ENCODE measurements at regions not wholly inside any gene's neighbourhood (a gene's known extent, or its start where the extent isn't known, plus 50 kb on each side); places are given as distances from the start of the nearest gene placed in this dataset.

DNA sequence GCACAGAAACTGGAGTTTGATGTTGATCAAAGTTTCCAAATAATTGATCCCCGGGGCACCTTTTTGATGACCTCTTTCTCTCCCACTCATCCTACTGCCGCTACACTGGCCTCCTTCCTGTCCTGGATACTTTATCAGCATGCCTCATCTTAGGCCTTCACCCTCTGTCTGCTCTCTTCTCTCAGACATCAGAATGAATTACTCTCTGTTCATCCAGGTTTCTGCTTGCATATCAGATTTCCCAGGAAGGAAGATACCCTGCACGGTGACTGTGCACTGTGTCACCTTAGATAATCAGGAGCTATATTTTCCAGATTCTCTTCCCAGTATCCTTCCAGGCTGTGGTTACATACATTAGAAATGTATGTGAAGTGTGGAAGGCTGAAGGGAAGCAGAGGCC, 397.0 kb downstream of the DIRAS2 start:
- H3K4me3 ChIP-seq, result no peak overlapping the region
- WGBS, result 56% methylated on average over 3 of the region's 3 CpGs
- H3K36me3 ChIP-seq, result no peaks in the 10 kb centered on the region
- no peak for DNase-seq (ENCODE audit: low spot score in 2 of 2)
- no peak overlapping the region for H3K27ac ChIP-seq
- no peaks in the 10 kb centered on the region for H3K9me3 ChIP-seq
- H3K4me1 ChIP-seq, result no peaks in the 10 kb centered on the region
- no peaks in the 10 kb centered on the region for H3K27me3 ChIP-seq
- TF ChIP-seq POLR2A (IDR thresholded peaks at IDR 0.05) (no peak), POLR2AphosphoS5 (IDR thresholded peaks at IDR 0.05) (no peak), EP300 (IDR thresholded peaks at IDR 0.05) (no peak)
- TF ChIP-seq, protein P1, sequence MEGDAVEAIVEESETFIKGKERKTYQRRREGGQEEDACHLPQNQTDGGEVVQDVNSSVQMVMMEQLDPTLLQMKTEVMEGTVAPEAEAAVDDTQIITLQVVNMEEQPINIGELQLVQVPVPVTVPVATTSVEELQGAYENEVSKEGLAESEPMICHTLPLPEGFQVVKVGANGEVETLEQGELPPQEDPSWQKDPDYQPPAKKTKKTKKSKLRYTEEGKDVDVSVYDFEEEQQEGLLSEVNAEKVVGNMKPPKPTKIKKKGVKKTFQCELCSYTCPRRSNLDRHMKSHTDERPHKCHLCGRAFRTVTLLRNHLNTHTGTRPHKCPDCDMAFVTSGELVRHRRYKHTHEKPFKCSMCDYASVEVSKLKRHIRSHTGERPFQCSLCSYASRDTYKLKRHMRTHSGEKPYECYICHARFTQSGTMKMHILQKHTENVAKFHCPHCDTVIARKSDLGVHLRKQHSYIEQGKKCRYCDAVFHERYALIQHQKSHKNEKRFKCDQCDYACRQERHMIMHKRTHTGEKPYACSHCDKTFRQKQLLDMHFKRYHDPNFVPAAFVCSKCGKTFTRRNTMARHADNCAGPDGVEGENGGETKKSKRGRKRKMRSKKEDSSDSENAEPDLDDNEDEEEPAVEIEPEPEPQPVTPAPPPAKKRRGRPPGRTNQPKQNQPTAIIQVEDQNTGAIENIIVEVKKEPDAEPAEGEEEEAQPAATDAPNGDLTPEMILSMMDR (IDR thresholded peaks at IDR 0.05), result no peak

DNA sequence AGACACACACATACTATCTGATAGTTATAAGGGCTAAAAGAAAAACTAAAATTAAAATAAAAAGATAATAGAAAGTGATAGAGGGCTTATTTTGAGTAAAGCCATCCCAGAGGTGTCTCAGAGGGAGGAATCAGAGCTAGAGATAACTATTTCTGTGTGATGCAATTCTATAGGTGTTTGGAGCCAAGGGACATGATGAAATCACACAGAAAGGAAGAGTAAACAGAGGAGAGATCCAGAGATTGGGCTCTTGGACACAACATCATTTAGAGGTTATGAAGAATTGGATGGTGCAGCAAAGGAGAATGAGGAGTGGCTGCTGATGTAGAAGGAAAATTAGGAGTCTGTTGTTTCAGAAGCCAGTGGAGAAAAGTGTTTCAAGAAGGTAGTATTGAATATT, 393.5 kb downstream of the DIRAS2 start:
- no peaks in the 10 kb centered on the region for H3K9me3 ChIP-seq
- H3K36me3 ChIP-seq, result no peaks in the 10 kb centered on the region
- no peaks in the 10 kb centered on the region for H3K4me1 ChIP-seq
- DNase-seq (ENCODE audit: low spot score in 2 of 2), result no peak
- TF ChIP-seq EP300 (IDR thresholded peaks at IDR 0.05) (no peak), POLR2AphosphoS5 (IDR thresholded peaks at IDR 0.05) (no peak)
- H3K4me3 ChIP-seq, result no peak overlapping the region
- no peak overlapping the region for H3K27ac ChIP-seq
- H3K27me3 ChIP-seq, result no peaks in the 10 kb centered on the region

DNA sequence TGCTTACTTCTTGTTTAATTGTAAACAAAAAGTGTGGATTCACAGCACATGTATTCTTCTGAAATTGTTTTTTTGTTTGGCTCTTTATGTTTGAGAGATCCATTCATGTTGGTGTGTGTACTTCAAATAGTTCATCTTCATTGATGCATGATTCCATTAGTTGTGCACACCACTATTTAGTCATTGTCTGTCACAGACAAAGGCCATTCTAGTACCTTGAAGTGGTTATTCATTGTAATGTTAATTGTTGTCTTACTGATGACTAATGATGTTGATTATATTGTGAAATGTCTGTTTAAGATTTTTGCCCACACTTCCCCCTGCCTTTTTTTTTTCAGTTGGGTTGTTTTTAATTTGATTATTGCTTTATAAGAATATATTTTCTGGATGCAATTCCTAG, 391.3 kb downstream of the DIRAS2 start:
- no peaks in the 10 kb centered on the region for H3K36me3 ChIP-seq
- no peaks in the 10 kb centered on the region for H3K27me3 ChIP-seq
- TF ChIP-seq, protein P1 (IDR thresholded peaks at IDR 0.05), result no peak
- no peak for TF ChIP-seq POLR2AphosphoS5 (IDR thresholded peaks at IDR 0.05)
- TF ChIP-seq EP300 (IDR thresholded peaks at IDR 0.05), result no peak
- no peak for TF ChIP-seq POLR2A (IDR thresholded peaks at IDR 0.05)
- H3K27ac ChIP-seq, result no peak overlapping the region
- H3K4me1 ChIP-seq, result no peaks in the 10 kb centered on the region
- H3K4me3 ChIP-seq, result no peak overlapping the region
- no peak for DNase-seq (ENCODE audit: low spot score in 2 of 2)
- H3K9me3 ChIP-seq, result no peaks in the 10 kb centered on the region

DNA sequence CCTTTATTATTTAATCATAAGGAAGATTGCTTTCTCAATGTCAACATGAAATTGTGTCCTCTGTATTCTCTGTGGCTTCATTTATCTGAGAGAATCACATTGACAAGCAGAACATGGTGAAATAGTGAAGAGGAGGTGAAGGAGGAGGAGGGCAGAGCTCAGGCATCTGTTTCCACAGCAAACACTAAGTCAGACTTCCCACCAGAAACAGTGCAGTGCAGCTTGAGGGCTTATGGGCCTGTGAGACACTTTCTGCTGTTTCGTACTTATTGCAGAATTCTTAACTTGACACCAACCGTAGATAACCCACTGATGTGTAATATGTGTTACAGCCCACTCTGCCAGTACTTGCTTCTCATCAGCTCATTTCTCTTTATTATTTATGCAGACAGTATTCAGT, 386.3 kb downstream of the DIRAS2 start:
- no peak for TF ChIP-seq EP300 (IDR thresholded peaks at IDR 0.05)
- TF ChIP-seq, protein P1 (IDR thresholded peaks at IDR 0.05), result no peak
- no peak for TF ChIP-seq POLR2A (IDR thresholded peaks at IDR 0.05)
- no peak for TF ChIP-seq POLR2AphosphoS5 (IDR thresholded peaks at IDR 0.05)
- H3K4me1 ChIP-seq, result no peaks in the 10 kb centered on the region
- no peaks in the 10 kb centered on the region for H3K36me3 ChIP-seq
- no peak overlapping the region for H3K4me3 ChIP-seq
- peaks cover 5% of the 10 kb centered on the region for H3K9me3 ChIP-seq
- no peak for DNase-seq (ENCODE audit: low spot score in 2 of 2)
- 35% methylated on average over 2 of the region's 2 CpGs for WGBS
- no peak overlapping the region for H3K27ac ChIP-seq
- H3K27me3 ChIP-seq, result no peaks in the 10 kb centered on the region

DNA sequence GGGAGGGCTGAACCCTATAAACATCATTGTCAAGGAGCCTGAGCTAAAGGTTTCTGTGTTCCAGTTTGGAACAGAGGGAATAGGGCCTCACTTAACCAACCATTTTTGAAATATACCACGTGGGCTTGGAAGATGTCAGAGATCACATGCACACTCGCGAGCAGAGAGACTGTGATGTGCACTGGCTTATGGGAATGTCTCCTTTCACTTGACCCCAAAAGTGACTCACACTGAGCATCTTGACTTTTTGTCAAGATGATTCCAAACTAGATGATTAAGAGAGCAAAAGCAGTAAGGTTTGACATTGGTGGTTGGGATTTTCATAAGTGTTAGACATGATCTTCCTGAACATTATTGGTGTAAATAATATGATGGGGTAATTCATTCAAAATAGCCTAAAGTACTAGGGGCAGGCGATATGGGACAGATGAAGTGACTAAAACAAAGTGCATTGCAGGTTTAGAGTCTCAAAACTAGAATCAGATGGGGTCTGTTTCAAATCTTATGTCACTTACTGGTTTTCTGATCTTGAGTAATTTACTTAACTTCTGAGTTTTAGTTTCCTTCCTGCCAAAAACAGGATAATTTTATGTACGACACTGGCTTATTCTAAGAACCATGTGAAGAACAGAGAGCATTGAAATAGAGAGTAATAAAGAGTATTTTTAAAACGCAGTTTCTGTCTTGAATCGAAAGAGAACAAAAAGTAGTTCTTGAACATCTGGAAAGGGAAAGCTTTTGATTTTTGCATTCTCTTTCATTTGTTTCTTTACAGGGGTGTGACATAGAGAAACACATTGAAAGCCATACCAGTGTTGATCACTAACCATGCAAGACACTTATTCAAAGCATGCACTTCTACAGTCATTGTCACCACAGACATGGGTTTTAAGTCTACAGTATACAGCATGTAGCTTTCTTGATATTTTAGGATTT, 383.0 kb downstream of the DIRAS2 start:
- H3K9me3 ChIP-seq, result peaks cover 5% of the 10 kb centered on the region

More for the DNA sequence above, 383.0 kb downstream of the DIRAS2 start:
- DNase-seq (ENCODE audit: low spot score in 2 of 2), result no peak
- no peak for TF ChIP-seq EP300 (IDR thresholded peaks at IDR 0.05)
- TF ChIP-seq, protein P1 (IDR thresholded peaks at IDR 0.05), result no peak
- Histone ChIP-seq H3K27me3 (no peaks in the 10 kb centered on the region), H3K27ac (no peak overlapping the region), H3K4me3 (no peak overlapping the region), H3K36me3 (no peaks in the 10 kb centered on the region), H3K4me1 (no peaks in the 10 kb centered on the region)
- 65% methylated on average over 7 of the region's 7 CpGs for WGBS

All from suprapubic skin (tissue), 4 donors.